Epidermal melanocyte (primary cell): ENCODE measurements at regions not wholly inside any gene's neighbourhood (a gene's known extent, or its start where the extent isn't known, plus 50 kb on each side); places are given as distances from the start of the nearest gene placed in this dataset.
"Not testable (repeated sequence)": the region's sequence is repeated elsewhere in the genome, so short reads cannot be mapped to it uniquely, and the experiment has no call there.

Source experiments
- DNase-seq: peaks from one replicate; pipeline ENCODE4 v3.0.0; 2011; ENCODE audit warnings: low spot score; ENCODE audit not compliant: insufficient read length

- DNase-seq, result no peak
These were observed 442.7 kb upstream of the POM121L12 start for GRCh38 chr7:52592698-52593097.

GRCh38 chr7:52586704-52587103, 448.7 kb upstream of the POM121L12 start:
- no peak for DNase-seq

- no peak for DNase-seq
These were observed 451.4 kb upstream of the POM121L12 start for GRCh38 chr7:52584041-52584440.

- DNase-seq, result not testable (repeated sequence)
These were observed 462.3 kb upstream of the POM121L12 start for GRCh38 chr7:52573141-52573540.

DNA sequence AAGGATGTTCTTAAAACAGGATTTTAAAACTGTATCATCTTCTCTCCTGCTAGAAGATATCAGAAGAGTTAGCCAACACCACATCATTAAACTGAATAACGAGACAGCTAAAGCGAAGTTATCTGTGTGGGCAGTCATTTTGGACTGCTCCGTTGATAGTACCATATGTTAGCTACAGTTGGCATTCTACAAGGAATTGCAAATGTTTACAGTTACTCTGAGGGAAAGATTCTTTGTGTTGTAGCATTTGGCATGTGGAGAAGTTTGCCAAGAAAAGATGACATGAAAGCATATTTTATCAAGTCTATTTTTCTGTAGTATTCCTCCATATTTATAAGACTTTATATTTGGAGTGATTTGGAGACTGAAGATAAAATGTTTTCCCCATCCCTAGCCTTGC, 464.4 kb upstream of the POM121L12 start:
- DNase-seq, result no peak

GRCh38 chr7:52569151-52569550, 466.3 kb upstream of the POM121L12 start:
- no peak for DNase-seq

DNA sequence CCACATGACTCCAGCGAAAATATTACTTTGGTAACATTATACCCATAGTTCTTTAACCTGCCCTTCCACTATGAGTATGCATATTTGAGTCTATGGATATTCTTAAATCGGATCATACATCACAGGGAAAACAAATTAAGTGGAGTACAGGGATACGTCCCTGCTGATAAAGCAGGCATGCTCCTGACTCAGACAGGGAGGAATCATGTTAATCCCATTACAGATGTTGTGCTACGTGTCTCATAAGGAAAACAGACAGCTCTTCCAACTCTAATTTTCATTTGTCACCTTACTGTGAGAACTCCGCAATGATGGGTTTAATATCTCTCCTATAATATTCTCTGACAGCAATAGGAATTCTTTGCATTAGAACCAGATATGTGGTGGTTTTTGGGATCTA, 469.5 kb upstream of the POM121L12 start:
- no peak for DNase-seq

DNA sequence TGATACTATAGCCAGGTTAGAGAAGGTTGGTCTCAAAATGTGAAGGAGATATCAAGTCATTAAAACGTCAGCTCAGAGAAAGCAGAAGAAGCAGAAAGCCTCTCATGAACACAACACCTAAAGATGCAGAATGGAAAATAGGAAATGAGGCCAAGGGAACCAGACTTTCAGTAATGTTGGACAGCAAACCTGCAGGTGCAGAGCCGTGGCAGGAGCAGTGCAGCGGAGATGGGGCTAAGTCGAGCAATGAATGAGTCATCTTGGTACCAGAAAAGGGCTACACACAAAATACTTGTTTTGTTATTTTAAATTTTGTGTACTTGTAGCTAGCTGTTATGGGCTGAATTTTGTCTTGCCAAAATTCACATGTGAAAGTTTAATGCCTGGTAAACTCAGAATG, 479.6 kb upstream of the POM121L12 start:
- DNase-seq, result no peak

DNA sequence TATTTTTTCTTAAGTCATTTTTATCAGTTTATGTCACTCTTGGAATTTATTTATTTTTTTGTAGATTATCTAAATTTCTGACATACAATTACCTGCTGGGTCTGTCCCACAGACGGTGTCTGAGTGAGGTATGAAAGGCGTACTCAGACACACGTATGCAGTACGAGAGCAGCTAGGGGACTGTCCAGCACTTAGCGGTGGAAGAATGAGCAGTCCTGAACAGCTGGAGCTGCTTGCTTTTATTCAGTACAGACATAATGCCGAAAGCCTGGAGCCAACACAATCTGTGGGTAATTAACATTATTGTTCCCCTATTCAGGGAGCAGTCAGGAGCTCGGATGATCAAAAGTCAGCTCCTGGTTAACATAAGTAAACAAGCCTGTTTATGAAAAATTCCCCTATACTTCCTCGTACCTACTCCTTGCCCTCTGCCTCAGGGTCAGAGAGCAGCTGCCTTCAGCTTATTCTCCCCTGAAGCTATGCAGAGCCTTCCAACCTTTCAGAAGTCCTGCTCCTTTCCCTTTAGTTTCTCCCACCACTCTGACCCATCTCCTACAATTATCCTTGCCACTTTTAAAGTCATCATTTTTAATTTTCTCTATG, 488.0 kb upstream of the POM121L12 start:
- no peak for DNase-seq

- not testable (repeated sequence) for DNase-seq
These were observed 494.2 kb upstream of the POM121L12 start for GRCh38 chr7:52541198-52541765.

GRCh38 chr7:52540041-52540440, 495.4 kb upstream of the POM121L12 start:
- DNase-seq, result no peak

DNA sequence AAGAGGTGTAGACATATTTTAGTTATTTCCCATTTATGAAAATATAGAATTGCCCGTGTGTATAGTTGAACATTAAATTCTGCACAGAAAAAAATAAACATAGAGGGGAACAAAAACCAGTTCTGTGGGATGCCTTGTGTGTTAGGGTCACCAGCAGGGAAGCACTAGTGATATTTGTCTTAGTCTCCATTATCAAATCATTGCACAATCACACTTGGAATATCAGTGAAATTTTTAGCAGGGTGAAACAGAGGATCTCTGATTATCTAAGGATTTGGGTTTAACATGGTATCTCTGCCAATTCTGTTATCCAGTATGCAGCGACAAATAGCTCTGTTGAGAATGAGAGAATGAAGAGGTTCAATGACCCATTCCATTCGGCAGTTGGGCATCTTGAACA, 496.0 kb upstream of the POM121L12 start:
- DNase-seq, result no peak

- DNase-seq, result no peak
These were observed 498.4 kb upstream of the POM121L12 start for GRCh38 chr7:52537051-52537450.

- no peak for DNase-seq
These were observed 509.6 kb upstream of the POM121L12 start for GRCh38 chr7:52525772-52526341.

DNA sequence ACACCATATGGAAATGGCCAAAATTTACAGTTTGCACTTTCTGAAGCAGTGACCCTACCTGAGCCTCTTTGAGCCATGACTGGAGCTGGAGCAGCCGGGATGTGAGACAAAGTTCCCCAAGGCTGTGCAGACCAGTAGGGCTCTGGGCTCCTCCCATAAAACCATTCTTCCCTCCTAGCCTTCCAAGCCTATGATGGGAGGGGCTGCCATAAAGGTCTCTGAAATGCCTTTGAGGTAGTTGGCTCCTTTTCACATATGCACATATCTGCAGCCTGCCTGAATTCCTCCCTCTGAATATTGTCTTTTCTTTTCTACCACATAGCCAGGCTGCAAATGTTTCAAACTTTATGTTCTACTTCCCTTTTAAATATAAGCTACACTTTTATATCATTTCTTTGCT, 516.6 kb upstream of the POM121L12 start:
- no peak for DNase-seq

- DNase-seq, result no peak
These were observed 522.8 kb upstream of the POM121L12 start for GRCh38 chr7:52512656-52513055.

GRCh38 chr7:52507546-52508255, 527.7 kb upstream of the POM121L12 start:
- no peak for DNase-seq

- no peak for DNase-seq
These were observed 529.1 kb upstream of the POM121L12 start for GRCh38 chr7:52506325-52506724.

DNA sequence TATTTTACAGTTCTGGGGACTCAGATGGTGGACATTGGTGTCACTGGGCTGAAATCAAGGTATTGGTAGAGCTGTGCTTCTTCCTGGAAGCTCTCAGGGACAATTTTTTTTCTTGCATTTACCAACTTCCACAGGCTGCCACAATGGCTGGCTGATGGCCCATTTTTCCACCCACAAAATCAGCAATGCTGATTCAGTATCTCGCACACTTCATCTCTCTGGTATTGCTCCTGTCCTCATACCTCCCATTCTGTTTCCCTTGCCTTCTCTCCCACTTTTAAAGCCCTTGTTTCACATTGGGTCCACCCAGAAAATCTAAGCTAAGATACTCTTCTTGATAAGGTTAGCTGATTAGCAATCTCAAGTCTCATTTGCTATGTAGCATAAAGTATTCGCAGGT, 530.9 kb upstream of the POM121L12 start:
- DNase-seq, result no peak

DNA sequence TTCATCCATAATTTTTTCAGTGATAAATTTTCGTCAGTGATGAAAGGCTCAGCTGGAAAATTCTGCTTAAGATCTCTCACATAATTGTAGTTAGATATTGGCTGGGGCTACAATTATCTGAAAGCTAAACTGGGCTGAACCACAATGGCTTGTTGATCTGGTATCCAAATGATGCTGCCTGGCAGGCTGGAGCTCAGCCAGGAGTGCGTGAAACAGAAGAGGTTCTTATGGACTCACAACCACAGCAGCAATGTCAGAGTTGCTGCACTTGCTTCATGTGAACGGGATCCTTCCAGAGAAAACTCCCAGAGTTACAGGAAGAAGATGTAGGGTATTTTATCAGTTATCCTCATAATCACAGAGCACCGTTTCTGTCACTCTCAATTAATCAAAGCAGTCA, 533.2 kb upstream of the POM121L12 start:
- no peak for DNase-seq

- DNase-seq, result no peak
These were observed 533.7 kb upstream of the POM121L12 start for GRCh38 chr7:52501696-52502095.

GRCh38 chr7:52500841-52501240, 534.6 kb upstream of the POM121L12 start:
- DNase-seq, result no peak

DNA sequence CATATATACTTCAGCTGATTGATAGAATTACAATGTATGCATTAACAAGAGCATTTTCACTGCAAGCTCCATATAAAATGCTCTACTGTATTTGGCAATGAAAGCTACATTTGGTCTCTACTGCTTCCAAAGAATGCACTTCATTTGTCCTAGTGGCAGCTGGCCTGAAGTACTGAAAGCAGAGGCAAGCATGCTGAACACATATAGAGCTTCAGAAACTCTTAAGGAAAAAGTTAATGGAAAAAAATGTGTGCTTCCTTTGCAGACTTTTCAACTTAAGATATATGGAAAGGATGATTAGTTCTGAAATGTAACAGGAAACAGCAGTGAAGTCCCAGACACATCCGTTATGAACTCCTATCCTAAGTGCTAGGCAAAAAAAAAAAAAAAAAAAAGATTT, 537.1 kb upstream of the POM121L12 start:
- DNase-seq, result no peak
